HG02884 (cell line): ENCODE measurements at regions not wholly inside any gene's neighbourhood (a gene's known extent, or its start where the extent isn't known, plus 50 kb on each side); places are given as distances from the start of the nearest gene placed in this dataset.

ENCODE experiments used
- ATAC-seq: cut with Tn5 transposase; IDR thresholded peaks from one replicate; pipeline ENCODE4 v1.9.1; 2021; ENCODE audit warnings: mild to moderate bottlenecking, moderate library complexity; ENCODE audit not compliant: unreplicated experiment

- ATAC-seq = peak; percentile 86
Measured at GRCh38 chr14:95442633-95443021, 73.8 kb downstream of the SYNE3 start.

- peak; percentile 22 for ATAC-seq
Measured at GRCh38 chr14:95442016-95442632, 74.3 kb downstream of the SYNE3 start.

GRCh38 chr14:95440951-95441350 lies 75.5 kb downstream of the SYNE3 start:
- no peak for ATAC-seq

GRCh38 chr14:95440496-95440895 lies 76.0 kb downstream of the SYNE3 start:
- ATAC-seq = no peak

GRCh38 chr14:95439881-95440280 lies 76.6 kb downstream of the SYNE3 start:
- ATAC-seq = no peak

- ATAC-seq = no peak
Measured at GRCh38 chr14:95437715-95438114, 78.7 kb downstream of the SYNE3 start.

GRCh38 chr14:95436354-95436753 lies 80.1 kb downstream of the SYNE3 start:
- no peak for ATAC-seq

GRCh38 chr14:95434121-95434520 lies 82.3 kb downstream of the SYNE3 start:
- ATAC-seq = no peak

GRCh38 chr14:95433094-95433478 lies 83.4 kb downstream of the SYNE3 start:
- ATAC-seq = no peak

GRCh38 chr14:95432144-95433093 lies 84.0 kb downstream of the SYNE3 start:
- ATAC-seq = no peak

GRCh38 chr14:95431199-95432143 lies 85.0 kb downstream of the SYNE3 start:
- no peak for ATAC-seq

GRCh38 chr14:95428557-95428956 lies 87.9 kb downstream of the SYNE3 start:
- no peak for ATAC-seq

GRCh38 chr14:95426116-95426475 lies 90.4 kb downstream of the SYNE3 start:
- no peak for ATAC-seq

GRCh38 chr14:95425369-95426115 lies 90.9 kb downstream of the SYNE3 start:
- no peak for ATAC-seq

GRCh38 chr14:95424529-95424928 lies 91.9 kb downstream of the SYNE3 start:
- no peak for ATAC-seq

GRCh38 chr14:95421741-95422140 lies 94.7 kb downstream of the SYNE3 start:
- no peak for ATAC-seq

- no peak for ATAC-seq
Measured at GRCh38 chr14:95420060-95420459, 96.4 kb downstream of the SYNE3 start.

GRCh38 chr14:95419569-95419968 lies 96.9 kb downstream of the SYNE3 start:
- no peak for ATAC-seq

- no peak for ATAC-seq
Measured at GRCh38 chr14:95418858-95419257, 97.6 kb downstream of the SYNE3 start.

- no peak for ATAC-seq
Measured at GRCh38 chr14:95417492-95417891, 97.8 kb upstream of the CLMN start.

GRCh38 chr14:95415993-95416392 lies 96.3 kb upstream of the CLMN start:
- no peak for ATAC-seq
